NCI-H1092 (cell line): ENCODE measurements at regions not wholly inside any gene's neighbourhood (a gene's known extent, or its start where the extent isn't known, plus 50 kb on each side); places are given as distances from the start of the nearest gene placed in this dataset.
A peak's percentile ranks its signal among the peaks of the same experiment; 100 is the strongest.

Experiments used
- DNase-seq: peaks from one replicate; lab custom pipeline; 2025; lab: John Stamatoyannopoulos, UW

GRCh38 chr3:117617906-117618305 is 908.3 kb downstream of the TUSC7 start:
- DNase-seq: no peak

GRCh38 chr3:117618462-117618861 is 908.9 kb downstream of the TUSC7 start:
- DNase-seq: no peak

- DNase-seq: no peak
Observed at GRCh38 chr3:117619805-117620204, 910.2 kb downstream of the TUSC7 start.

- DNase-seq: no peak
Observed at GRCh38 chr3:117622171-117622841, 912.7 kb downstream of the TUSC7 start.

- DNase-seq: no peak
Observed at GRCh38 chr3:117624424-117624823, 914.8 kb downstream of the TUSC7 start.

- DNase-seq: no peak
Observed at GRCh38 chr3:117625174-117625573, 915.6 kb downstream of the TUSC7 start.

- DNase-seq: no peak
Observed at GRCh38 chr3:117626577-117626976, 917.0 kb downstream of the TUSC7 start.

GRCh38 chr3:117628823-117629291 is 919.3 kb downstream of the TUSC7 start:
- DNase-seq: peak; percentile 98

GRCh38 chr3:117629505-117629904 is 919.9 kb downstream of the TUSC7 start:
- no peak for DNase-seq

- no peak for DNase-seq
Observed at GRCh38 chr3:117630469-117630868, 920.9 kb downstream of the TUSC7 start.

- peak; percentile 54 for DNase-seq
Observed at GRCh38 chr3:117630885-117631284, 921.3 kb downstream of the TUSC7 start.

- no peak for DNase-seq
Observed at GRCh38 chr3:117631781-117632180, 922.2 kb downstream of the TUSC7 start.

- DNase-seq: no peak
Observed at GRCh38 chr3:117632191-117632590, 922.6 kb downstream of the TUSC7 start.

GRCh38 chr3:117633207-117633606 is 923.6 kb downstream of the TUSC7 start:
- no peak for DNase-seq

GRCh38 chr3:117637666-117638065 is 928.1 kb downstream of the TUSC7 start:
- DNase-seq: no peak

GRCh38 chr3:117644203-117644602 is 934.6 kb downstream of the TUSC7 start:
- DNase-seq: no peak

- DNase-seq: no peak
Observed at GRCh38 chr3:117645561-117646242, 936.1 kb downstream of the TUSC7 start.

GRCh38 chr3:117647435-117647834 is 937.9 kb downstream of the TUSC7 start:
- no peak for DNase-seq

- no peak for DNase-seq
Observed at GRCh38 chr3:117651246-117651645, 941.7 kb downstream of the TUSC7 start.

- DNase-seq: no peak
Observed at GRCh38 chr3:117656391-117656790, 946.8 kb downstream of the TUSC7 start.

- no peak for DNase-seq
Observed at GRCh38 chr3:117657278-117657677, 947.7 kb downstream of the TUSC7 start.

- no peak for DNase-seq
Observed at GRCh38 chr3:117660941-117661817, 951.6 kb downstream of the TUSC7 start.

- no peak for DNase-seq
Observed at GRCh38 chr3:117661818-117662095, 952.2 kb downstream of the TUSC7 start.
